Small intestine (tissue), 7 donors: ENCODE measurements at regions not wholly inside any gene's neighbourhood (a gene's known extent, or its start where the extent isn't known, plus 50 kb on each side); places are given as distances from the start of the nearest gene placed in this dataset.

ENCODE experiments used
- DNase-seq, 2 donors: peaks; one replicate each; pipeline versions ENCODE4 v3.0.0 to v3.0.0-alpha.2; 2013
- FAIRE-seq: peaks from 2 replicates; lab custom pipeline; 2012; peaks lifted over from hg19 to GRCh38; lab: Jason Lieb, UNC
- H3K27ac ChIP-seq, 3 donors: one replicate each; pipeline ENCODE4 v1.5.1; 2013; ENCODE audit warnings: low read length in 2 of 3, mild to moderate bottlenecking in 2 of 3, control low read depth in 1 of 3, inconsistent platforms in 1 of 3, low read depth in 1 of 3, moderate library complexity in 1 of 3
- H3K27me3 ChIP-seq, 3 donors: one replicate each; pipeline ENCODE4 v1.6.1; 2013; ENCODE audit warnings: low read length in 3 of 3, inconsistent platforms in 1 of 3; ENCODE audit not compliant: control insufficient read depth in 3 of 3, insufficient read depth in 3 of 3
- H3K36me3 ChIP-seq, 3 donors: one replicate each; pipeline ENCODE4 v1.6.1; 2013; ENCODE audit warnings: low read length in 3 of 3, inconsistent platforms in 1 of 3, low read depth in 1 of 3, mild to moderate bottlenecking in 1 of 3, moderate library complexity in 1 of 3; ENCODE audit not compliant: control insufficient read depth in 3 of 3, insufficient read depth in 2 of 3
- H3K4me1 ChIP-seq, 3 donors: one replicate each; pipeline ENCODE4 v1.6.1; 2013; ENCODE audit warnings: low read length in 2 of 3, inconsistent platforms in 1 of 3, low read depth in 1 of 3, mild to moderate bottlenecking in 1 of 3, moderate library complexity in 1 of 3; ENCODE audit not compliant: control insufficient read depth in 3 of 3, insufficient read depth in 2 of 3
- H3K4me3 ChIP-seq, 3 donors: one replicate each; pipeline ENCODE4 v1.5.1; 2013; ENCODE audit warnings: low read length in 3 of 3, control low read depth in 1 of 3, inconsistent platforms in 1 of 3, low read depth in 1 of 3, mild to moderate bottlenecking in 1 of 3, moderate library complexity in 1 of 3
- H3K9me3 ChIP-seq, 2 donors: one replicate each; pipeline ENCODE4 v1.6.1; 2013; ENCODE audit warnings: low read depth in 1 of 2, low read length in 1 of 2; ENCODE audit not compliant: control insufficient read depth in 2 of 2, insufficient read depth in 1 of 2
- WGBS, 3 donors: extraction: QIAGEN DNeasy Blood & Tissue Kit; methylation state at CpG; one replicate each; pipeline ENCODE4 v1.1.7; 2013; 5-methylcytosine and 5-hydroxymethylcytosine counted together
- donor health status: healthy with polysubstance abuse.
- donor health status: control.
- donor health status: control.
- donor health status: Bipolar disorder and iron deficiency.
- donor health status: healthy.

DNA sequence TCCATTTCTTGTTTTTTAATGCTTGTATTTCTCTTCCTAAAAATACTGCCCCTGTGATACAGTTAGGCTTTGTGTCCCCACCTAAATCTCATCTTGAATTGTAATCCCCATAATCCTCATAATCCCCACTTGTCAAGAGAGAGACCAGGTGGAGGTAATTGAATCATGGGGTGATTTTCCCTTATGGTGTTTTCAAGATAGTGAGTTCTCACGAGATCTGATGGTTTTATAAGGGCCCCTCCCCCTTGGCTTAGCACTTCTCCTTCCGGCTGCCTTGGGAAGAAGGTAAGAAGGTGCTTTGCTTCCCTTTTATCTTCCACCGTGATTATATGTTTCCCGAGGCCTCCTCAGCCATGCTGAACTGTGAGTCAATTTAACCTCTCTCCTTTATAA is 227.4 kb downstream of the MAN2A1 start:
- WGBS, 3 donors = 75 to 81% (median 79%) methylated on average over 4 of the region's 4 CpGs
- Histone ChIP-seq H3K9me3 (peaks cover 0 to 1% of the 10 kb centered on the region in 2 donors), H3K36me3 (no peaks in the 10 kb centered on the region), H3K27ac (no peak overlapping the region), H3K27me3 (no peaks in the 10 kb centered on the region), H3K4me3 (no peak overlapping the region), H3K4me1 (no peaks in the 10 kb centered on the region)
- FAIRE-seq (no peak), DNase-seq (no peak)

DNA sequence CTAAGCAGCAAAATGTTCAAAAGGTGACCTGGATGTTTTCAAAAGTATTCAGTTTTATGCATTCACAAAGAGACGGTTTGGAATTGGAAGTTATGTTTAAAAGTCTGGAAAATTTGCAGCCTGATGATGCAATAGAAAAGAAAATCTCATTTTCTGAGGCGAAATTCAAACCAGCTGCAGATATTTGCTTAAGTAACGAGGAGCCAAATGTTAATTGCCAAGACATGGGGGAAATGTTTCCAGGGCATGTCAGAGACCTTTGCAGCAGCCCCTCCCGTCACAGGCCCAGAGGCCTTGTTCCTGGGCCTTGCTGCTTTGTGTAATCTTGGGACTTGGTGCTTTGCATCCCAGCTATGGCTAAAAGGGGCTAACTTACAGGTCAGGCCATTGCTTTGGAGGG is 228.2 kb downstream of the MAN2A1 start:
- WGBS, 3 donors = 85 to 93% (median 85%) methylated on average over 4 of the region's 4 CpGs
- H3K9me3 ChIP-seq = peaks cover 0 to 1% of the 10 kb centered on the region in 2 donors
- no peaks in the 10 kb centered on the region for H3K4me1 ChIP-seq
- no peak overlapping the region for H3K4me3 ChIP-seq
- H3K27ac ChIP-seq = no peak overlapping the region
- H3K27me3 ChIP-seq = no peaks in the 10 kb centered on the region
- H3K36me3 ChIP-seq = no peaks in the 10 kb centered on the region
- FAIRE-seq = no peak
- no peak for DNase-seq

DNA sequence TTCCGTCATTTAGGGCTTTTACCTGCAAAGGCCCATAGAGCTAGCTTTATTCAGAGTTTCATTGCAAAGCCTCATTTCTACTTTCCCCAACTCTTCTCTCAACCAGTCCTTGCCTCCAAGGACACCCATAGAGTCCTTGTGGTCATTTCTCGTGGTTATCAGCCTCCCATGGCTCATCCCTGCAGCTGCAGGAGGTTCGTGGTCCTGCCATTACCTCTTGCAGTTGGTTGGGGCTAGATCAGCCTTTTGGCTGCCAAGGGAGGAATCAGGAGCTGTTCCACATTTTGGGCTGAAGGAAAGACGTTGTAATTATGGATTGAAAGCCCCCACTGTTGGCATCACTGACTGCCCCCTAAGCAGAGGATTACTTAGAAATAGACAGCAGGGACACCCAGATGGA is 231.0 kb downstream of the MAN2A1 start:
- Histone ChIP-seq H3K27me3 (no peaks in the 10 kb centered on the region), H3K4me1 (no peaks in the 10 kb centered on the region), H3K4me3 (no peak overlapping the region), H3K36me3 (no peaks in the 10 kb centered on the region), H3K27ac (no peak overlapping the region), H3K9me3 (peaks cover 0 to 1% of the 10 kb centered on the region in 2 donors)
- no peak for FAIRE-seq
- WGBS, 3 donors = 70 to 80% (median 76%) methylated on average over 4 of the region's 4 CpGs
- DNase-seq = no peak

DNA sequence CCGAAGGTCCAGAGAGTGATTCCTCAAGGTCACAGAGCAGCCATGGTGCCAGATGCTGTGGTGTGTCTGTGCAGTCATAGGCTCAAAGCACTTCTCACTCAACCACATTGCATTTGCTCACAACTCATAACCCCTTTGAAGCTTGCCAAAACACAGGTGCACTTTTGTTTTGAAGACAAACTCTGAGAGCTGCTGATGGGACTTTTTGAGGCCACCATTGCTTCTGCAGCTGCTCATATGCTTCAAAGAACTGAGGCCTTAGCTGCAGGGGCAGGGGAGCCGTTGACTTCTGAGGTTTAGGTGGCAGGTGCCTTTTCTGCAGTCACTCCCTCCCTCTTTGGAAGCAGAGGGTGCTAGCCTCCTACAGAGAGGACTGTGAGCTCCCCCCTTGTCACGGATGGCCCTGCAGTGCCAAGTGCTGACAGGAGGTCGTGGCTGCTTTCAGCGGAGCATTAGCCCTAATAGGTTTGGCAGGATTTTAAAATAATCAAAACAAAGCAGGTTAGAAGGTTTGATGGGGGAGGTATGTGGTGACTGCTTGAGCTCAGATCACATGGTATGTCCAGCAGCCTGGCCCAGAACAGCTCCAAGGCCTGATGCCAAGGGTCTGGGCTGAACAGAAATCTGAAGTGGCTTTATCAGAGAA is 232.1 kb downstream of the MAN2A1 start:
- 58 to 69% (median 64%) methylated on average over 5 of the region's 5 CpGs for WGBS, 3 donors
- Histone ChIP-seq H3K4me1 (no peaks in the 10 kb centered on the region), H3K36me3 (no peaks in the 10 kb centered on the region), H3K27me3 (no peaks in the 10 kb centered on the region), H3K27ac (no peak overlapping the region), H3K9me3 (peaks cover 0 to 1% of the 10 kb centered on the region in 2 donors), H3K4me3 (no peak overlapping the region)
- no peak for DNase-seq
- FAIRE-seq = no peak

DNA sequence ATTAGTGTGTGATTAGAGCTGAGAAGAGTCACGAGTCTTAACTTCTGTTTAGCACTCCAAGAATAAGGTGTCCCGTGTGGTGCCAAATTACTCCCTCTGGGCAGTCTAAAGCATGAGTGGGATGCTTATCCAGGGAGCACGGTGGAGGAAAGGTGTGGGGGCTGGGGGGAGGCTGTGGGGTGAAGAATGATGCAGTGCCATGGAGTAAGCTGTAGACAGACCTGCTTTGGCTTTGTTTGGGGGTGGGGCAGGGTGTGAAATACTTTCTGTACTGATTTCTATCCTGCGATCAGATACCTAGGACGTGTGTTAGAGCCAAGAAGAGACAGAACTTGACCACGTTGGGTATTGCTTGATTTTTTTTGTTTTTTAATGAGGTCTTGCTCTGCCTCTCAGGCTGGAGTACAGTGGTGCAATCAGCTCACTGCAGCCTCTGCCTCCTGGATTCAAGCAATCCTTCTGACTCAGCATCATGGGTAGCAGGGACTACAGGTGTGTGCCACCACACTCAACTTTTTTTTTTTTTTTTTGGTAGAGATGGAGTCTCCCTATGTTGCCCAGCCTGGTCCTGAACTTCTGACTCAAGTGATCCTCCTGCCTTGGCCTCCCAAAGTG is 232.8 kb downstream of the MAN2A1 start:
- Histone ChIP-seq H3K4me1 (no peaks in the 10 kb centered on the region), H3K9me3 (peaks cover 0 to 1% of the 10 kb centered on the region in 2 donors), H3K27me3 (no peaks in the 10 kb centered on the region), H3K36me3 (no peaks in the 10 kb centered on the region), H3K4me3 (no peak overlapping the region), H3K27ac (no peak overlapping the region)
- FAIRE-seq (no peak), DNase-seq (no peak)
- WGBS, 3 donors = 44 to 56% (median 50%) methylated on average over 6 of the region's 6 CpGs

DNA sequence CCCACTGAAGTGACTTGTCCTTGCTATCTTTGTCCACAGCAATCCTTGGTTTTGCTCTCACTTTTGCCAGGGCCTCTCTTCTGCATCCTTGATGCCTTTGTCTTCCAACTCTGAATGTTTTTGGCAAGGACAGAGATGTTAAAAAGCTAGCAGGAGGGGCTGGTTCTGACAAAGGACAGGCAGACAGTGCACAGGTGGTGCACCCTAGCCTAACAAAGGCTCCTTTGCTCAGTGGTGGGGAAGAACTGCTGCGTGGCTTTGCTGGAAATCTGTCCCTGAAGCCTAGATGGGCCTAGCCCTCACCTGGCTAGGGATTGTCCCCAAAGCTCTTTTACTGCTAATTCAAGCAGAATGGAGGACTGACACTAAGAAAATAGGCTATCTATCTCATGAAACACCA is 233.5 kb downstream of the MAN2A1 start:
- FAIRE-seq = no peak
- Histone ChIP-seq H3K27ac (no peak overlapping the region), H3K4me1 (no peaks in the 10 kb centered on the region), H3K27me3 (no peaks in the 10 kb centered on the region), H3K4me3 (no peak overlapping the region), H3K9me3 (peaks cover 0 to 1% of the 10 kb centered on the region in 2 donors), H3K36me3 (no peaks in the 10 kb centered on the region)
- 72% methylated on average over 1 of the region's 1 CpG for WGBS, 3 donors
- no peak for DNase-seq

DNA sequence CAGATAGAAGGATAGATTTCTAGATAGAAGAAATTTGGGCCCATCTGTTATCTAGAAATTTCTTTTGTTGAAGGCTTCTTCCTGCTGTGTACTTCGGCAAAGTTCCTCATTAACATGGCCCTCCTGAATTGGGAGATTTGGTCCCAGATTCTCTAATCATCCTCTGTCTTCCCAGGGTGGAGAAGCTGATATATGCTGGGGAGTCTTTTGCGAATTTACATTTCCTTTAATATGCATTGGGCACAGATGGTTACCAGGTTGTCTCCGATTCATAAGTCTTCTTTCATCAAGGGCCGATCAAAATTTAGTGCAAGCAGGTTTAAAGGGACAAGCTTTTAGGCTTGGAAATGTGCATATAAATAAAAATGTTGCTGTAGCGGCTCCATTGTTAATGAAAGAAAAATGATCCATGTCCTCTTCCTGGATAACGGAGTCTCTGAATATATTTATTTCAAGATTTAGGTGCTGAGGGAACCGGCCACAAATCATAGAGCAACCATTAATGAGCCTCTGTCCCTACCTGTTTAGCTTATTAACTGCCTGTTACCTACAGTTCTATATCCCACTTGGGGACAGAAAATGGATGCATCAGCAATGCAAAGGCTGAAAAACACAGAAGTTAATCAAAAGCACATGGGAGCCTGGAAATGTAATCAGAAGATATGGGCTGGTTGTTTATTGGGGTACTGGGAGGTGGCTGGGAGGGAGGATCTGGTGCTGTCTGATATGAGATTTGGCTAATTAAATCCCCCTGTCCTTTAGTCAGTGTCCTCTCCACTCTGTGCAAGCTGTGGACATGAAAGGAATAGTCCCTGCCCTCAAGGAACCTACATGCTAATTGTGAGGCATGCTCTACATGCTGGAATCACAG is 234.7 kb downstream of the MAN2A1 start:
- FAIRE-seq = no peak

DNA sequence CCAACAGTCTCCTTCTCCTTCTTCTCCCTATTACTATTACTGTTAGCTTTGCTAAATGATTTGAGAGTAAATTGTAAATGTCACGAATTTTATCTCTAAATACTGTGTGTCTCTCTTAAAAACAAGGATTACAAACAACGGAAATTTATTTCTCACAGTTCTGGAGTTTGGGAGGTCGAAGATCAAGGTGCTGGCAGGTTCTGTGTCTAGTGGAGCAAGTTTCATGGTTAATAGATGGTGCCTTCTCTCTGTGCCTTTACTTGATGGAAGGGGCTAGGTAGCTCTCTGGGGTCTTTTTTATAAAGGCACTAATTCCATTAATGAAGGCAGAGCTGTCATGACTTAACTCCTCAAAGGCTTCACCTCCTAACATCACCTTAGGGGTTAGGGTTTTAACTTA is 237.9 kb downstream of the MAN2A1 start:
- Histone ChIP-seq H3K4me1 (peaks cover 0 to 4% (median 0%) of the 10 kb centered on the region in 3 donors), H3K4me3 (no peak overlapping the region), H3K9me3 (no peaks in the 10 kb centered on the region), H3K36me3 (no peaks in the 10 kb centered on the region), H3K27ac (no peak overlapping the region), H3K27me3 (no peaks in the 10 kb centered on the region)
- FAIRE-seq (no peak), DNase-seq (no peak)
- 56 to 74% (median 66%) methylated on average over 3 of the region's 3 CpGs for WGBS, 3 donors

More for the DNA sequence above, 234.7 kb downstream of the MAN2A1 start:
- Histone ChIP-seq H3K9me3 (peaks cover 0 to 1% of the 10 kb centered on the region in 2 donors), H3K27ac (no peak overlapping the region), H3K27me3 (no peaks in the 10 kb centered on the region), H3K4me3 (no peak overlapping the region), H3K36me3 (no peaks in the 10 kb centered on the region), H3K4me1 (peaks cover 0 to 4% (median 0%) of the 10 kb centered on the region in 3 donors)
- no peak for DNase-seq
- WGBS, 3 donors = 93 to 95% (median 94%) methylated on average over 7 of the region's 7 CpGs
